ENCODE measurements at regions not wholly inside any gene's neighbourhood (a gene's known extent, or its start where the extent isn't known, plus 50 kb on each side); places are given as distances from the start of the nearest gene placed in this dataset.
"Not testable (repeated sequence)": the region's sequence is repeated elsewhere in the genome, so short reads cannot be mapped to it uniquely, and the experiment has no call there.

DNA sequence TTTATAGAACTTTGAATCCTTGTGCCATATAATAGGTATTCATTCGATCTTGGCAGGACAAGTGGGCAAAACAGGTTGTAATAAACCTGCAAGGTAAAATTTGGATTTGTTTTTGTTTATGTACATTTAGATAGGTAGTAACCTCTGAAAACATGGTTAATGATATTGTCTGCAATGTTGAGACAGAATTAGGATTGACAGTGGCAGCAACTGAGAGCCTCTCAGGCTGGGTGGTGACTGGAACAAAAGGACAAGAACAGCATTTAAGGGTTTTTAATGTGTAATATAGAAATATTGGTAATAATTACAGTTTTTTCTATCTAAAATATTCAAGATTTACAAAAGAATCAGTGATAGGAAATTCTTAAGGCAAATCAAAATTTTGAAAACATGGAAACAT lies 382.0 kb downstream of the TFAP2B start:
- Mint-ChIP-seq H3K27me3 (no peaks in the 10 kb centered on the region), H3K4me3 (no peak overlapping the region), H3K27ac (no peak overlapping the region), H3K4me1 (no peaks in the 10 kb centered on the region), H3K9me3 (ENCODE audit: insufficient read depth) (no peaks in the 10 kb centered on the region)
- Histone ChIP-seq H3K36me3 (replicated peaks in 1 of 2; ENCODE audit: control extremely low read depth in 1 of 2, control insufficient read depth in 1 of 2, extremely low read depth in 1 of 2, insufficient read depth in 2 of 2, low read length in 1 of 2) (no peaks in the 10 kb centered on the region), H3K9ac (ENCODE audit: low read length) (no peak overlapping the region), H3K4me1 (ENCODE audit: control insufficient read depth in 2 of 2, insufficient read depth in 2 of 2, low read length in 2 of 2) (no peaks in the 10 kb centered on the region), H3K4me2 (replicated peaks; ENCODE audit: low read depth, low read length, poor library complexity, severe bottlenecking) (no peak overlapping the region), H4K20me1 (ENCODE audit: control insufficient read depth, insufficient read depth, low read length, poor library complexity, severe bottlenecking) (no peaks in the 10 kb centered on the region), H2AFZ (ENCODE audit: insufficient read depth, low read depth, low read length, poor library complexity, severe bottlenecking) (no peak overlapping the region), H3K9me3 (ENCODE audit: control extremely low read depth in 1 of 3, control insufficient read depth in 2 of 3, insufficient read depth in 1 of 3, low read length in 2 of 3) (no peaks in the 10 kb centered on the region), H3K27ac (ENCODE audit: low read length in 2 of 2) (no peak overlapping the region), H3K79me2 (ENCODE audit: control insufficient read depth, insufficient read depth, low read length) (no peaks in the 10 kb centered on the region), H3K4me3 (ENCODE audit: control extremely low read depth in 1 of 5, extremely low read depth in 1 of 5, insufficient read depth in 1 of 5, low read depth in 2 of 5, low read length in 4 of 5) (no peak overlapping the region), H3K27me3 (replicated peaks in 1 of 4; ENCODE audit: control extremely low read depth in 1 of 4, control insufficient read depth in 3 of 4, insufficient read depth in 4 of 4, low read length in 3 of 4) (no peaks in the 10 kb centered on the region)
- WGBS (ENCODE audit: insufficient coverage), result 100% methylated on average over 1 of the region's 1 CpG
- ChIA-PET POLR2A (no interaction called here), CTCF (no interaction called here)
- no peak for ATAC-seq (ENCODE audit: low read depth)
- intact Hi-C loops (cut with micrococcal nuclease), result no loop called here
- no peak for DNase-seq
- TF ChIP-seq, protein P1, sequence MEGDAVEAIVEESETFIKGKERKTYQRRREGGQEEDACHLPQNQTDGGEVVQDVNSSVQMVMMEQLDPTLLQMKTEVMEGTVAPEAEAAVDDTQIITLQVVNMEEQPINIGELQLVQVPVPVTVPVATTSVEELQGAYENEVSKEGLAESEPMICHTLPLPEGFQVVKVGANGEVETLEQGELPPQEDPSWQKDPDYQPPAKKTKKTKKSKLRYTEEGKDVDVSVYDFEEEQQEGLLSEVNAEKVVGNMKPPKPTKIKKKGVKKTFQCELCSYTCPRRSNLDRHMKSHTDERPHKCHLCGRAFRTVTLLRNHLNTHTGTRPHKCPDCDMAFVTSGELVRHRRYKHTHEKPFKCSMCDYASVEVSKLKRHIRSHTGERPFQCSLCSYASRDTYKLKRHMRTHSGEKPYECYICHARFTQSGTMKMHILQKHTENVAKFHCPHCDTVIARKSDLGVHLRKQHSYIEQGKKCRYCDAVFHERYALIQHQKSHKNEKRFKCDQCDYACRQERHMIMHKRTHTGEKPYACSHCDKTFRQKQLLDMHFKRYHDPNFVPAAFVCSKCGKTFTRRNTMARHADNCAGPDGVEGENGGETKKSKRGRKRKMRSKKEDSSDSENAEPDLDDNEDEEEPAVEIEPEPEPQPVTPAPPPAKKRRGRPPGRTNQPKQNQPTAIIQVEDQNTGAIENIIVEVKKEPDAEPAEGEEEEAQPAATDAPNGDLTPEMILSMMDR (IDR thresholded peaks at IDR 0.05), result no peak
- TF ChIP-seq EZH2 (IDR thresholded peaks at IDR 0.05; ENCODE audit: borderline replicate concordance, insufficient read depth, low read depth, low read length, poor library complexity, severe bottlenecking), result no peak

DNA sequence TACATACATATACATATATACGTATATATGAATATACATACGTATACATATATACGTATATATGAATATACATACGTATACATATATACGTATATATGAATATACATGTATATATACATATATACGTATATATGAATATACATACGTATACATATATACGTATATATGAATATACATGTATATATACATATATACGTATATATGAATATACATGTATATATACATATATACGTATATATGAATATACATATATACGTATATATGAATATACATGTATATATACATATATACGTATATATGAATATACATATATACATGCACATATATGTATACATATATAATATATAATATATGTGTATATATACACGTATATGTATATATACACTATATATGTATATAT lies 384.0 kb downstream of the TFAP2B start:
- H4K20me1 ChIP-seq (ENCODE audit: control insufficient read depth, insufficient read depth, low read length, poor library complexity, severe bottlenecking); H3K9ac ChIP-seq (ENCODE audit: low read length); DNase-seq; ATAC-seq (ENCODE audit: low read depth); H3K27me3 Mint-ChIP-seq; H3K79me2 ChIP-seq (ENCODE audit: control insufficient read depth, insufficient read depth, low read length); H3K9me3 ChIP-seq (ENCODE audit: control extremely low read depth in 1 of 3, control insufficient read depth in 2 of 3, insufficient read depth in 1 of 3, low read length in 2 of 3); POLR2A ChIA-PET; H3K4me1 Mint-ChIP-seq; H3K9me3 Mint-ChIP-seq (ENCODE audit: insufficient read depth); H3K4me1 ChIP-seq (ENCODE audit: control insufficient read depth in 2 of 2, insufficient read depth in 2 of 2, low read length in 2 of 2); H3K4me3 Mint-ChIP-seq; H2AFZ ChIP-seq (ENCODE audit: insufficient read depth, low read depth, low read length, poor library complexity, severe bottlenecking); H3K36me3 ChIP-seq (replicated peaks in 1 of 2; ENCODE audit: control extremely low read depth in 1 of 2, control insufficient read depth in 1 of 2, extremely low read depth in 1 of 2, insufficient read depth in 2 of 2, low read length in 1 of 2); H3K4me3 ChIP-seq (ENCODE audit: control extremely low read depth in 1 of 5, extremely low read depth in 1 of 5, insufficient read depth in 1 of 5, low read depth in 2 of 5, low read length in 4 of 5); H3K27ac Mint-ChIP-seq; CTCF ChIA-PET; H3K4me2 ChIP-seq (replicated peaks; ENCODE audit: low read depth, low read length, poor library complexity, severe bottlenecking); H3K27ac ChIP-seq (ENCODE audit: low read length in 2 of 2); H3K27me3 ChIP-seq (replicated peaks in 1 of 4; ENCODE audit: control extremely low read depth in 1 of 4, control insufficient read depth in 3 of 4, insufficient read depth in 4 of 4, low read length in 3 of 4); intact Hi-C loops (cut with micrococcal nuclease): not testable (repeated sequence)
- no CpG with 5 or more reads among the region's 13 CpGs for WGBS (ENCODE audit: insufficient coverage)

Measured in B cell (primary cell).